BLaER1 treated with 17β-estradiol and CSF1 and Interleukin-3, amounts not matched to agents 10 nM and 100 nM (cell line): ENCODE measurements at regions not wholly inside any gene's neighbourhood (a gene's known extent, or its start where the extent isn't known, plus 50 kb on each side); places are given as distances from the start of the nearest gene placed in this dataset.
"Not testable (repeated sequence)": the region's sequence is repeated elsewhere in the genome, so short reads cannot be mapped to it uniquely, and the experiment has no call there.

Experiments
- H3K27ac ChIP-seq, 11 experiments: shearing (Covaris generic); formaldehyde crosslinking; 2 replicates each; pipeline ENCODE4 v1.8.1; 2022
- H3K27me3 ChIP-seq, 11 experiments: shearing (Covaris generic); formaldehyde crosslinking; 2 replicates each; pipeline ENCODE4 v1.8.1; 2022
- H3K36me3 ChIP-seq, 11 experiments: shearing (Covaris generic); formaldehyde crosslinking; 2 replicates each; pipeline ENCODE4 v1.8.1; 2022
- H3K4me1 ChIP-seq, 10 experiments: shearing (Covaris generic); formaldehyde crosslinking; 2 replicates each; pipeline ENCODE4 v1.8.1; 2022
- H3K4me2 ChIP-seq, 11 experiments: shearing (Covaris generic); formaldehyde crosslinking; 2 replicates each; pipeline ENCODE4 v1.8.1; 2022
- H3K4me3 ChIP-seq, 10 experiments: shearing (Covaris generic); formaldehyde crosslinking; 2 replicates each; pipeline ENCODE4 v1.8.1; 2022
- H3K9ac ChIP-seq, 11 experiments: shearing (Covaris generic); formaldehyde crosslinking; 2 replicates each; pipeline ENCODE4 v1.8.1; 2022
- H3K9me3 ChIP-seq, 11 experiments: shearing (Covaris generic); formaldehyde crosslinking; replicated peaks in 1 of 11; 2 replicates each; pipeline ENCODE4 v1.8.1; 2022
- H4K20me1 ChIP-seq, 11 experiments: shearing (Covaris generic); formaldehyde crosslinking; 2 replicates each; pipeline ENCODE4 v1.8.1; 2022
- Cebpa-rat ChIP-seq, 11 experiments: shearing (Covaris generic); IDR thresholded peaks; 2 replicates each; pipeline ENCODE4 v1.8.1; 2022

GRCh38 chr7:63065684-63066083, 933.0 kb upstream of the ZNF722 start:
- peaks cover 12 to 50% (median 32%) of the 10 kb centered on the region in 11 experiments; a peak in 20 of 22 replicates for H3K9me3 ChIP-seq
- no peak overlapping the region for H3K4me3 ChIP-seq
- H3K27ac ChIP-seq, result no peak overlapping the region
- TF ChIP-seq Cebpa-rat (IDR thresholded peaks at IDR 0.05), result no peak
- H3K4me2 ChIP-seq, result no peak overlapping the region
- no peaks in the 10 kb centered on the region for H3K27me3 ChIP-seq
- no peaks in the 10 kb centered on the region for H3K4me1 ChIP-seq
- H3K9ac ChIP-seq, result no peak overlapping the region
- H3K36me3 ChIP-seq, result no peaks in the 10 kb centered on the region
- H4K20me1 ChIP-seq, result no peaks in the 10 kb centered on the region

- H4K20me1 ChIP-seq, H3K27me3 ChIP-seq, H3K36me3 ChIP-seq, H3K4me2 ChIP-seq, H3K9ac ChIP-seq, H3K4me3 ChIP-seq, H3K27ac ChIP-seq, H3K4me1 ChIP-seq: not testable (repeated sequence)
- peaks cover 17 to 55% (median 37%) of the 10 kb centered on the region in 11 experiments; a peak in 20 of 22 replicates for H3K9me3 ChIP-seq
These were observed 932.4 kb upstream of the ZNF722 start for GRCh38 chr7:63066235-63066634.

GRCh38 chr7:63067897-63068585, 930.6 kb upstream of the ZNF722 start:
- no peaks in the 10 kb centered on the region for H4K20me1 ChIP-seq
- H3K9ac ChIP-seq, result no peak overlapping the region
- TF ChIP-seq Cebpa-rat (IDR thresholded peaks at IDR 0.05), result no peak
- H3K9me3 ChIP-seq, result peaks cover 25 to 72% (median 54%) of the 10 kb centered on the region in 11 experiments; a peak in 21 of 22 replicates
- no peak overlapping the region for H3K27ac ChIP-seq
- no peak overlapping the region for H3K4me3 ChIP-seq
- H3K27me3 ChIP-seq, result no peaks in the 10 kb centered on the region
- H3K36me3 ChIP-seq, result no peaks in the 10 kb centered on the region
- H3K4me1 ChIP-seq, result no peaks in the 10 kb centered on the region
- H3K4me2 ChIP-seq, result no peak overlapping the region

GRCh38 chr7:63070696-63071095, 928.0 kb upstream of the ZNF722 start:
- Histone ChIP-seq H3K4me1 (no peaks in the 10 kb centered on the region), H3K9ac (no peak overlapping the region), H3K27ac (no peak overlapping the region), H3K36me3 (no peaks in the 10 kb centered on the region), H3K4me2 (no peak overlapping the region), H3K4me3 (no peak overlapping the region), H4K20me1 (no peaks in the 10 kb centered on the region), H3K9me3 (peaks cover 36 to 93% (median 78%) of the 10 kb centered on the region in 11 experiments; a peak in 21 of 22 replicates), H3K27me3 (no peaks in the 10 kb centered on the region)
- TF ChIP-seq Cebpa-rat (IDR thresholded peaks at IDR 0.05), result no peak

GRCh38 chr7:63071396-63071795, 927.3 kb upstream of the ZNF722 start:
- Histone ChIP-seq H3K4me1 (no peaks in the 10 kb centered on the region), H3K27me3 (no peaks in the 10 kb centered on the region), H4K20me1 (no peaks in the 10 kb centered on the region), H3K27ac (no peak overlapping the region), H3K36me3 (no peaks in the 10 kb centered on the region), H3K9me3 (peaks cover 43 to 97% (median 82%) of the 10 kb centered on the region in 11 experiments; a peak in 21 of 22 replicates), H3K4me2 (no peak overlapping the region), H3K4me3 (no peak overlapping the region), H3K9ac (no peak overlapping the region)
- TF ChIP-seq Cebpa-rat (IDR thresholded peaks at IDR 0.05), result no peak

GRCh38 chr7:63071920-63072319, 926.7 kb upstream of the ZNF722 start:
- no peak overlapping the region for H3K27ac ChIP-seq
- no peak overlapping the region for H3K9ac ChIP-seq
- no peak for TF ChIP-seq Cebpa-rat (IDR thresholded peaks at IDR 0.05)
- H3K4me3 ChIP-seq, result no peak overlapping the region
- no peaks in the 10 kb centered on the region for H3K36me3 ChIP-seq
- H4K20me1 ChIP-seq, result no peaks in the 10 kb centered on the region
- H3K4me1 ChIP-seq, result no peaks in the 10 kb centered on the region
- H3K9me3 ChIP-seq, result peaks cover 48 to 97% (median 84%) of the 10 kb centered on the region in 11 experiments
- H3K27me3 ChIP-seq, result no peaks in the 10 kb centered on the region
- no peak overlapping the region for H3K4me2 ChIP-seq

GRCh38 chr7:63072806-63073205, 925.8 kb upstream of the ZNF722 start:
- Histone ChIP-seq H3K4me2 (no peak overlapping the region), H3K27me3 (no peaks in the 10 kb centered on the region), H3K9ac (no peak overlapping the region), H3K4me3 (no peak overlapping the region), H4K20me1 (no peaks in the 10 kb centered on the region), H3K36me3 (no peaks in the 10 kb centered on the region), H3K9me3 (peaks cover 51 to 97% (median 84%) of the 10 kb centered on the region in 11 experiments), H3K27ac (no peak overlapping the region), H3K4me1 (no peaks in the 10 kb centered on the region)
- TF ChIP-seq Cebpa-rat (IDR thresholded peaks at IDR 0.05), result no peak

GRCh38 chr7:63073286-63073685, 925.4 kb upstream of the ZNF722 start:
- Histone ChIP-seq H3K4me3 (no peak overlapping the region), H3K27me3 (no peaks in the 10 kb centered on the region), H3K4me1 (no peaks in the 10 kb centered on the region), H3K4me2 (no peak overlapping the region), H3K9me3 (peaks cover 52 to 97% (median 84%) of the 10 kb centered on the region in 11 experiments), H3K36me3 (no peaks in the 10 kb centered on the region), H4K20me1 (no peaks in the 10 kb centered on the region), H3K9ac (no peak overlapping the region), H3K27ac (no peak overlapping the region)
- no peak for TF ChIP-seq Cebpa-rat (IDR thresholded peaks at IDR 0.05)

- no peak for TF ChIP-seq Cebpa-rat (IDR thresholded peaks at IDR 0.05)
- H3K9ac ChIP-seq, result no peak overlapping the region
- no peaks in the 10 kb centered on the region for H3K36me3 ChIP-seq
- no peak overlapping the region for H3K27ac ChIP-seq
- H3K4me2 ChIP-seq, result no peak overlapping the region
- no peak overlapping the region for H3K4me3 ChIP-seq
- no peaks in the 10 kb centered on the region for H4K20me1 ChIP-seq
- peaks cover 55 to 97% (median 84%) of the 10 kb centered on the region in 11 experiments for H3K9me3 ChIP-seq
- no peaks in the 10 kb centered on the region for H3K4me1 ChIP-seq
- H3K27me3 ChIP-seq, result no peaks in the 10 kb centered on the region
These were observed 924.9 kb upstream of the ZNF722 start for GRCh38 chr7:63073736-63074135.

- Histone ChIP-seq H3K4me1 (no peaks in the 10 kb centered on the region), H4K20me1 (no peaks in the 10 kb centered on the region), H3K27me3 (no peaks in the 10 kb centered on the region), H3K36me3 (no peaks in the 10 kb centered on the region), H3K27ac (no peak overlapping the region), H3K4me2 (no peak overlapping the region), H3K4me3 (no peak overlapping the region), H3K9me3 (peaks cover 79 to 99% (median 95%) of the 10 kb centered on the region in 11 experiments), H3K9ac (no peak overlapping the region)
- no peak for TF ChIP-seq Cebpa-rat (IDR thresholded peaks at IDR 0.05)
These were observed 920.8 kb upstream of the ZNF722 start for GRCh38 chr7:63077841-63078240.
